ENCODE measurements at regions not wholly inside any gene's neighbourhood (a gene's known extent, or its start where the extent isn't known, plus 50 kb on each side); places are given as distances from the start of the nearest gene placed in this dataset.
"Not testable (repeated sequence)": the region's sequence is repeated elsewhere in the genome, so short reads cannot be mapped to it uniquely, and the experiment has no call there.

GRCh38 chr13:58504202-58504700 is 872.7 kb downstream of the PCDH17 start:
- ATAC-seq: not testable (repeated sequence)

GRCh38 chr13:58505262-58505920 is 873.8 kb downstream of the PCDH17 start:
- RAD21 ChIA-PET (ENCODE audit: unreplicated experiment); H3K9me3 ChIP-seq (replicated peaks; ENCODE audit: control insufficient read depth, insufficient read depth, low read length); FAIRE-seq; H3K27me3 ChIP-seq (replicated peaks in 1 of 2; ENCODE audit: control insufficient read depth in 2 of 2, insufficient read depth in 2 of 2, low read length in 1 of 2); H3K4me2 ChIP-seq (ENCODE audit: control insufficient read depth, insufficient read depth); DNase-seq (ENCODE audit: low read depth, low spot score); in situ Hi-C loops (cut with MboI); H3K4me1 ChIP-seq (ENCODE audit: control insufficient read depth, insufficient read depth, low read length); ATAC-seq; H3K36me3 ChIP-seq (ENCODE audit: control insufficient read depth in 2 of 2, insufficient read depth in 2 of 2, low read length in 1 of 2); CTCF ChIA-PET; intact Hi-C loops (cut with micrococcal nuclease; ENCODE audit: unreplicated experiment); H2AFZ ChIP-seq (ENCODE audit: control insufficient read depth, low read depth, low read length); H3K4me3 ChIP-seq; SMC1A ChIA-PET (ENCODE audit: uncharacterized antibody, unreplicated experiment); H3K79me2 ChIP-seq (ENCODE audit: control insufficient read depth, insufficient read depth, low read length); H3K27ac ChIP-seq (ENCODE audit: control insufficient read depth, insufficient read depth); POLR2A ChIA-PET; H3K9ac ChIP-seq (ENCODE audit: control insufficient read depth, insufficient read depth, low read length); BruUV-seq (replicated peaks); H4K20me1 ChIP-seq (ENCODE audit: control insufficient read depth, insufficient read depth): not testable (repeated sequence)
- 22% methylated on average over 18 of the region's 22 CpGs for WGBS (ENCODE audit: insufficient coverage, insufficient replicate concordance, low lambda C conversion rate, missing lambda C conversion rate)

More at GRCh38 chr13:58504202-58504700, 872.7 kb downstream of the PCDH17 start:
- BruUV-seq (replicated peaks); H3K27me3 ChIP-seq (replicated peaks in 1 of 2; ENCODE audit: control insufficient read depth in 2 of 2, insufficient read depth in 2 of 2, low read length in 1 of 2); H3K79me2 ChIP-seq (ENCODE audit: control insufficient read depth, insufficient read depth, low read length); H3K36me3 ChIP-seq (ENCODE audit: control insufficient read depth in 2 of 2, insufficient read depth in 2 of 2, low read length in 1 of 2); H4K20me1 ChIP-seq (ENCODE audit: control insufficient read depth, insufficient read depth); FAIRE-seq; SMC1A ChIA-PET (ENCODE audit: uncharacterized antibody, unreplicated experiment); intact Hi-C loops (cut with micrococcal nuclease; ENCODE audit: unreplicated experiment); H3K27ac ChIP-seq (ENCODE audit: control insufficient read depth, insufficient read depth); CTCF ChIA-PET; H3K4me1 ChIP-seq (ENCODE audit: control insufficient read depth, insufficient read depth, low read length); H3K4me3 ChIP-seq; H2AFZ ChIP-seq (ENCODE audit: control insufficient read depth, low read depth, low read length); H3K9me3 ChIP-seq (replicated peaks; ENCODE audit: control insufficient read depth, insufficient read depth, low read length); in situ Hi-C loops (cut with MboI); H3K4me2 ChIP-seq (ENCODE audit: control insufficient read depth, insufficient read depth); H3K9ac ChIP-seq (ENCODE audit: control insufficient read depth, insufficient read depth, low read length); RAD21 ChIA-PET (ENCODE audit: unreplicated experiment); DNase-seq (ENCODE audit: low read depth, low spot score); POLR2A ChIA-PET: not testable (repeated sequence)
- WGBS (ENCODE audit: insufficient coverage, insufficient replicate concordance, low lambda C conversion rate, missing lambda C conversion rate): 75% methylated on average over 21 of the region's 21 CpGs
